Ovary (tissue), 3 donors: ENCODE measurements at regions not wholly inside any gene's neighbourhood (a gene's known extent, or its start where the extent isn't known, plus 50 kb on each side); places are given as distances from the start of the nearest gene placed in this dataset.

ENCODE experiments used
- CTCF ChIP-seq, 3 donors: fragments of 450-650 bp in 2 of 3; fragments of 200-600 bp in 1 of 3; IDR thresholded peaks; one replicate each; pipeline versions ENCODE4 v1.5.1 to v1.8.0; 2016 to 2022; ENCODE audit warnings: antibody characterized with exemption in 3 of 3, mild to moderate bottlenecking in 1 of 3
- EP300 ChIP-seq: sonication (generic); formaldehyde crosslinking; IDR thresholded peaks from one replicate; pipeline ENCODE4 v1.6.1; 2017; ENCODE audit warnings: antibody characterized with exemption
- POLR2A ChIP-seq: fragments of 450-650 bp; IDR thresholded peaks from one replicate; pipeline ENCODE4 v1.6.1; 2017; ENCODE audit warnings: antibody characterized with exemption, mild to moderate bottlenecking, moderate library complexity
- donor health status: DM: no; HTN: no; CAD: no.

GRCh38 chr3:41026394-41027177, 172.7 kb upstream of the CTNNB1 start:
- TF ChIP-seq CTCF (IDR thresholded peaks at IDR 0.05) (no peak), POLR2A (no peak), EP300 (no peak)
